ENCODE measurements at regions not wholly inside any gene's neighbourhood (a gene's known extent, or its start where the extent isn't known, plus 50 kb on each side); places are given as distances from the start of the nearest gene placed in this dataset.
"Not testable (repeated sequence)": the region's sequence is repeated elsewhere in the genome, so short reads cannot be mapped to it uniquely, and the experiment has no call there.

GRCh38 chr20:26219546-26219945 lies 522.9 kb upstream of the ZNF337 start:
- H3K27ac ChIP-seq; DNase-seq (ENCODE audit: low read depth, low spot score): not testable (repeated sequence)

DNA sequence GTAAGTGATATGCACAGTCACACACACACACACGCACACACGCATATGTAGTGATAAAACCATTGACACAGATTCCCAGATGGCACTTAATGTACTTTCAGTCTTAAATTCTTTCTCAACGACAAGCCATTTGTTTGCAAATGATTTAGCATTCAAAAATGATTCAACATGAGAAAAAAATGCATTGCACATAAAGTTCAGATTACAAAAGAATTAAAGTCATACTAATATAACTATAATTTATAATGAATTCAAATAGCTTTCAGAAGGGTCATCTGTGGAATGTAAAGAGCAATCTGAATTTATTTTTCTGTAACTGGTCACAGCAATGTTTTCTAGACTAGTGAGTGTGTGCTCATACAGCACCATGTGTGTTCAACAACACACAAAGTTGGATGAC lies 521.6 kb upstream of the ZNF337 start:
- no peak overlapping the region for H3K27ac ChIP-seq
- DNase-seq (ENCODE audit: low read depth, low spot score): no peak

GRCh38 chr20:26216025-26216424 lies 519.4 kb upstream of the ZNF337 start:
- H3K27ac ChIP-seq: no peak overlapping the region
- no peak for DNase-seq (ENCODE audit: low read depth, low spot score)

- H3K27ac ChIP-seq: no peak overlapping the region
- no peak for DNase-seq (ENCODE audit: low read depth, low spot score)
Measured at GRCh38 chr20:26214991-26215390, 518.3 kb upstream of the ZNF337 start.

DNA sequence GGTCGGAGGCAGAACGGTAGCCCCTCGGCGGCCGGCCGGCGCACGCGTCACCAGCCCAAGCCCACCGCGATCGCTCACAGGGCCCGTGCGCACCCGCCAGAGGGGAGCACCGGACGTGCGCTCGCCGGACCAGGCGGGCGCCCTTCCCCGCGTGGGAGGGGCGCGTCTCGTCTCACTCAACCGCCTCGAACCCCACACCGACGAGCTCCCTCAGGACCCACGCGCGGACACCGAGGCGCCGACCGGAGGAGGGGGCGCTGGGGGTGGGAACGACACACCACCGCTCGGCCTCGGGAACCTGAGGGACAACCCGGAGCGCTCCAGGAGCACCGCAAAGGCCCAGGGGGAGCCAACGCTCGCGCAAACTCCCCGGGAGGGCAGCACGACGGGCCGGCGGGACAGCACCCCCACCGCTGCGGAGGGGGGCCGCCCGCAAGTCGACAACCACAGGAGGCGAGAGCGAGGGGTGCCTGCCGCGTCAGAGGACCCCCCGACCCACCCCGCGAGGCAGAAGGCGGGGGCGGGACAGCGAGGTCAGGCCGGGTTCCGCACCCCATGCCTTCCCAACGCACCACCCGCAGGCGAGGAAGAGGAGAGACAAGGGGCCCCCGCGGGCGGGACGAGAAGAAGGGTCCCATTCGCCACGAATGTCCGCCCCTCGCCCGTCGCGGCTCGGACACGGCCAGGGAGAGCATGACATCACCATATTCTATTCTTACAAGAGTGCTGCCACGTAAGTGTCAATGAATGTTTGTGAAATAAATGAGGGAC lies 512.7 kb upstream of the ZNF337 start:
- DNase-seq (ENCODE audit: low read depth, low spot score): no peak
- H3K27ac ChIP-seq: no peak overlapping the region

GRCh38 chr20:26208296-26209091 lies 511.8 kb upstream of the ZNF337 start:
- no peak for DNase-seq (ENCODE audit: low read depth, low spot score)
- H3K27ac ChIP-seq: no peak overlapping the region

- H3K27ac ChIP-seq; DNase-seq (ENCODE audit: low read depth, low spot score): not testable (repeated sequence)
Measured at GRCh38 chr20:26207967-26208295, 511.3 kb upstream of the ZNF337 start.

GRCh38 chr20:26207237-26207966 lies 510.7 kb upstream of the ZNF337 start:
- no peak for DNase-seq (ENCODE audit: low read depth, low spot score)
- H3K27ac ChIP-seq: no peak overlapping the region

DNA sequence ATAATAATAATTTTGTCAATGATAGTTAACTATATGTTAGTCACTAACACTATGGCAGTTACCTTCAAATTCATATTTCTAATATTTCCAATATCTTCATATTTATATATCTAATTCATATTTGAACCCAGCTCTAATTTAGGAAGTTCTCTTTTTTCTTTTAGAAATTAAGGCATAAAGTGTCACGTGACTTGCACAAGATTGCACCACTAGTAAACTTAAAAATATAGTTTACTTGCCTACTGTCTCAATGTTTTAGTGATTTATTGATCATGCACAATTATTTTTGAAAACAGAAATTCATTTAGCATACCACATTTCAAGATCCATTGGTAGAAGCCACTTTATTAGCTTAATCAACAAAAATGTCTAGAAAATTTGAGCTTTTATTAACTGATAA lies 508.7 kb upstream of the ZNF337 start:
- no peak for DNase-seq (ENCODE audit: low read depth, low spot score)
- H3K27ac ChIP-seq: no peak overlapping the region

DNA sequence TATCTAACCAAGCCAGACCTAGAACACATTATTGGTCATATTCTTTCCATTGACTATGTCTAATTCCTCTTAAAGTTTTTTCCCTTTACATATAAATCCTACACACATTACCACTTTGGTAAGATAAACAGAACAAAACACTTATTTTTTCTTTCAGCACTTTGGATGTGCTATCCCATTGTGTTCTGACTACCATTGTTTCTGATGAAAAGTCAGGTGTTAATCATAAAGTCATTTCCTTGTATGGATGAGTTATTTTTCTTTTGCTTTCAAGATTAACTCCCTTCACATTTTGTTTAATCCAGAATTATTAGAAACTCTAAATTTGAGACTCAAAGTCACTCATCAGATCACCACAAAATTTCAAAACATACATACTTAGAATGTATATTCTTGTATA lies 504.4 kb upstream of the ZNF337 start:
- DNase-seq (ENCODE audit: low read depth, low spot score); H3K27ac ChIP-seq: not testable (repeated sequence)

DNA sequence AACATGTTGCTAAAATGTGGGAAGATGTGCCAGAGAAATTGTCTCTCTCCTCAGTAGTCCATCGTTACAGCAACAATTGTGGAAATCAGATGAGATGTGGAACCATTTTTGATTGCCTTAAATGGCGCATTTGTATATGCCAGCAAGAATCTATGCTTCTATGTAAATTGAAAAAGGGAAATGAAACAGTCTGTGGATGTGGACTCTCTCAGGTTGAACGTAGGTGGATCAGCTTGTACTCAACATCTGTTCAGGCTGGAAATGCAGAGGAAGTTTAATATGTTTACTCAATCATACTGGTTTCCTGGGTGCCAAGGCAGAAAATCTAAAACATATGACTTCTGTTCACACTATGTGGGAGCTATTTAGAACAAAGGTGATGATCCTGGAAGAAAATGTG lies 490.7 kb upstream of the ZNF337 start:
- H3K27ac ChIP-seq; DNase-seq (ENCODE audit: low read depth, low spot score): not testable (repeated sequence)

GRCh38 chr20:26183720-26184119 lies 487.1 kb upstream of the ZNF337 start:
- H3K27ac ChIP-seq; DNase-seq (ENCODE audit: low read depth, low spot score): not testable (repeated sequence)

DNA sequence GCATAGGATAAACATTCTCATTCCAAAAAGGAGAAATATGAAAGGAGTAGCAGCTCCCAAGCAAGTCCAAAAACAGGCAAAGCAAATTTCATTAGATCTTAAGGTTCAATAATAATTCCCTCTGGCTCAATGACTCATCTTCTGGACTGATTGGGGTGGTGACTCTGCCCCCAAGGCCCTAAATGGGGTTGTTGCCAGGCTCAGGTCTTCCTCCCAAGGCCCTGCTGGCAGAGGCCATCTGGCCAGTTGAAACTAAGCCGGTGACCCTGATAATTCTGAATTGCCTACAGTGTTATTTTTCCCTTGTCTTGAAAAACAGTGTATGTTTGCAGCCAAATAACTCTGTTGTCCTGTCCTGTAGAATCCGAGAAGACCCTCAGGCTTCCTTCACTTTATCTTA lies 484.7 kb upstream of the ZNF337 start:
- not testable (repeated sequence) for H3K27ac ChIP-seq; DNase-seq (ENCODE audit: low read depth, low spot score)

DNA sequence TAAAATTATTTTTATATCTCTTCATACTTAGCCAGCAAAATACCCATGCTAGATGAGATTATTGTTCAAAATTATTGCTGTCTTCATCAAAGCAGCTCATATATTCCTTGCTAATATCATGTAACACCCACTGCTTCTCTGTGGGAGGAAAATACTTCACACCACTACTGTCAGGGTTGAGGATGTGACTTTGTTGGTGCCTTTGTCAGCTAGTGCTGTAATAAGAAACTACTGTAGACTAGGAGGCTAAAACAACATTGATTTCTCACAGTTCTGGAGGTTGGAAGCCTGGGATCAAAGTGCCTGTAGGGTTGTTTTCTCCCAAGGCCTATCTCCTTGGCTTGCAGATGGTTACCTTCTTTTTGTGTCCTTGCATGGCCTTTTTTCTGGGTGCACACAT lies 475.2 kb upstream of the ZNF337 start:
- DNase-seq (ENCODE audit: low read depth, low spot score); H3K27ac ChIP-seq: not testable (repeated sequence)

GRCh38 chr20:26169506-26169905 lies 472.9 kb upstream of the ZNF337 start:
- no peak overlapping the region for H3K27ac ChIP-seq
- no peak for DNase-seq (ENCODE audit: low read depth, low spot score)

DNA sequence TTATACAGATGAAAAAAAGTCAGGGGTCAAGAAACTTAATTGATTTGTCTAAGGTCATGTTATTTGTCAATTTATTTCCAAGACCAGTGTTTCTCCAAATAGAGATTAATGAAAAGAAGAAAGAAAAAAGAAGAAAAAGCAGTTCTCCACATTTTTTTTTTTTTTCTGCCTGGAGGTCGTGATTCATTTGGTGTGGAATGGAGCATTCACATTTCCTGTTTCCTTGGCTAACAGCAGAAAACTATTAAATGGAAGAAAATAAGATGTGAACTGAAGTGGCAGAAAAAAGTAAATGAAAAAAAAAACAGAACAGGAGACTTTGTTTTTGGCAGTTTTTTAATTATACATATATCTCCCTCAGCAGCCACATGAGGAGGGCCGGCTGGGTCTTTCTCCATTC lies 470.8 kb upstream of the ZNF337 start:
- H3K27ac ChIP-seq: no peak overlapping the region
- no peak for DNase-seq (ENCODE audit: low read depth, low spot score)

DNA sequence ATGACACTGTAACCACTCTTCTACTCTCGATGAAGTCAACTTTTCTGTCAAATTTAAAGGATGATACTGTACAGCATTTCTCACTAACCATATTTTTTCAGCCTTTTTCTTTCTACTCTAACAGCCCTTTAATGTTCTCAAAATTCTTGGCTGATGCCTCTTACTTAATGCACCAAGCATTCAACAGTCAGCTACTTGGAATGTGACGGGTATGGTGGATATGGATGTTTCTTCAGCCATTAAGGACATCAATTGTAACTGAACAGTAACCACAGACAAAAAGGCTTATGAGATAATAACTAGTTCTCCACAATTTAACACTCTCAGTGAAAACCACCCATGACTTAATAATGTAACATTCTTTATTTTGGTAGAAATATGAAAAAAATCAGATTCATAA lies 467.2 kb upstream of the ZNF337 start:
- H3K27ac ChIP-seq: no peak overlapping the region
- DNase-seq (ENCODE audit: low read depth, low spot score): no peak

- not testable (repeated sequence) for H3K27ac ChIP-seq; DNase-seq (ENCODE audit: low read depth, low spot score)
Measured at GRCh38 chr20:26163151-26163550, 466.5 kb upstream of the ZNF337 start.

DNA sequence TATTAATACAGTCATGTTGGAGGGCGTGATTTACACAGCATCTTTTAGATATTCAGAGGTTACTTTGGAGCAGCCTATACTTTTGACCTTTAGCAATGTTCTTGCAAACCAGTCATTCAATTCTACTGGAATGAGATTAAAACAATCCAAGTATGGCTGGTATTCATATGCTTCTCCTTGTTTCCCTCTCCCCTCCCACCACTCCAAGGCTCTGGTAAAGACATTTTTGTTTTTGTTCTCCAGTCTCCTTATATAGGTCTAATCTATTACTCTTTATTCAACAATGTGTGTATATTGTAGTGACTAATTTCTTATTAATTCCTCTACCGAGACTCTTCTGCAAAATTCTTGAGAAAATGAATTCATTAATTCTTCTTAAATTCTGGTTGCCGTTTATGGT lies 465.1 kb upstream of the ZNF337 start:
- not testable (repeated sequence) for H3K27ac ChIP-seq; DNase-seq (ENCODE audit: low read depth, low spot score)

- DNase-seq (ENCODE audit: low read depth, low spot score); H3K27ac ChIP-seq: not testable (repeated sequence)
Measured at GRCh38 chr20:26160916-26161315, 464.3 kb upstream of the ZNF337 start.

DNA sequence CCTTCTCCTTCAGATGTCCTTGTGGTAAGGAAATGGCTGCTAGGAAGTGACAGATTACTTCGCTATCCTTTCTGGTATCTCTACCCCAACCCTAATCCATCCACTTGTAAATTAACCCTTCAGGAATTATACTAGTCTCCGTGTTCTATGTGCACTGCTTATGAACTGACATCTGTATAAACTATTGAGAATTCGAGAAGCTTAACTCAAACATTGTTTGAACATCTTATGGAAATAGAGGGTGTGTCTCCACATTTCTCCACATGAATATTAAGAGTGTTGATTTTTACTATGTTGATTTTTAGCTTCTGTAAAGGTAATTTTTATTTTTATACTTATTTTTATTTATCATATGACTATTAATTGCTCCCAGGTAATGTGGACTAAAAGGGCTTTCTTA lies 457.6 kb upstream of the ZNF337 start:
- H3K27ac ChIP-seq: no peak overlapping the region
- no peak for DNase-seq (ENCODE audit: low read depth, low spot score)
